Left ventricle myocardium inferior (tissue), 1 donor: ENCODE measurements at regions not wholly inside any gene's neighbourhood (a gene's known extent, or its start where the extent isn't known, plus 50 kb on each side); places are given as distances from the start of the nearest gene placed in this dataset.
"Not testable (repeated sequence)": the region's sequence is repeated elsewhere in the genome, so short reads cannot be mapped to it uniquely, and the experiment has no call there.

ENCODE experiments used
- DNase-seq: peaks from one replicate; pipeline ENCODE4 v3.0.0-alpha.2; 2020
- H3K27ac ChIP-seq: fragments of 200-600 bp; replicated peaks from 2 replicates; pipeline ENCODE4 v1.8.0; 2021
- H3K27me3 ChIP-seq: fragments of 200-600 bp; 2 replicates; pipeline ENCODE4 v1.8.0; 2021; ENCODE audit warnings: low read depth
- H3K36me3 ChIP-seq: fragments of 200-600 bp; 2 replicates; pipeline ENCODE4 v1.8.0; 2021
- H3K4me1 ChIP-seq: fragments of 200-600 bp; 2 replicates; pipeline ENCODE4 v1.8.0; 2021
- H3K4me3 ChIP-seq: fragments of 200-600 bp; 2 replicates; pipeline ENCODE4 v1.8.0; 2021; ENCODE audit warnings: mild to moderate bottlenecking, moderate library complexity
- H3K9me3 ChIP-seq: fragments of 200-600 bp; replicated peaks from 2 replicates; pipeline ENCODE4 v1.8.0; 2021
- CTCF ChIP-seq: fragments of 200-600 bp; IDR thresholded peaks from 2 replicates; pipeline ENCODE4 v1.8.0; 2021; ENCODE audit warnings: antibody characterized with exemption, mild to moderate bottlenecking, borderline replicate concordance
- intact Hi-C: fragments of 100-400 bp; cut with micrococcal nuclease; formaldehyde crosslinking; loops from one replicate; pipeline ENCODE4 v1.11.0; 2022
- donor health status: DM: no; HTN: yes; CAD: no; lungs with severe emphysema.

GRCh38 chr13:54799621-54800226 is 1771.1 kb downstream of the OLFM4 start:
- H3K9me3 ChIP-seq: no peaks in the 10 kb centered on the region
- H3K36me3 ChIP-seq: no peaks in the 10 kb centered on the region
- H3K27ac ChIP-seq: no peak overlapping the region
- intact Hi-C loops: no loop called here
- TF ChIP-seq CTCF: no peak
- no peak for DNase-seq
- no peaks in the 10 kb centered on the region for H3K4me1 ChIP-seq
- no peak overlapping the region for H3K4me3 ChIP-seq
- no peaks in the 10 kb centered on the region for H3K27me3 ChIP-seq

GRCh38 chr13:54802226-54802625 is 1773.6 kb downstream of the OLFM4 start:
- no peak for TF ChIP-seq CTCF
- H3K27me3 ChIP-seq: no peaks in the 10 kb centered on the region
- no peak for DNase-seq
- no peak overlapping the region for H3K4me3 ChIP-seq
- H3K9me3 ChIP-seq: no peaks in the 10 kb centered on the region
- no peak overlapping the region for H3K27ac ChIP-seq
- no peaks in the 10 kb centered on the region for H3K36me3 ChIP-seq
- intact Hi-C loops: no loop called here
- no peaks in the 10 kb centered on the region for H3K4me1 ChIP-seq

- Histone ChIP-seq H3K4me1 (no peaks in the 10 kb centered on the region), H3K4me3 (no peak overlapping the region), H3K27ac (no peak overlapping the region), H3K27me3 (no peaks in the 10 kb centered on the region), H3K9me3 (no peaks in the 10 kb centered on the region), H3K36me3 (no peaks in the 10 kb centered on the region)
- TF ChIP-seq CTCF: no peak
- DNase-seq: no peak
- intact Hi-C loops: no loop called here
Measured at GRCh38 chr13:54805743-54806142, 1777.1 kb downstream of the OLFM4 start.

- intact Hi-C loops, H3K27me3 ChIP-seq, DNase-seq, H3K27ac ChIP-seq, H3K4me1 ChIP-seq, H3K4me3 ChIP-seq, H3K36me3 ChIP-seq: not testable (repeated sequence)
- H3K9me3 ChIP-seq: peaks cover 40% of the 10 kb centered on the region
Measured at GRCh38 chr13:54821938-54822470, 1793.4 kb downstream of the OLFM4 start.

GRCh38 chr13:54829391-54830068 is 1800.9 kb downstream of the OLFM4 start:
- H3K4me3 ChIP-seq, DNase-seq, H3K27me3 ChIP-seq: not testable (repeated sequence)

GRCh38 chr13:54836273-54836672 is 1807.7 kb downstream of the OLFM4 start:
- Histone ChIP-seq H3K9me3 (no peaks in the 10 kb centered on the region), H3K36me3 (no peaks in the 10 kb centered on the region), H3K4me3 (no peak overlapping the region), H3K27me3 (no peaks in the 10 kb centered on the region), H3K27ac (no peak overlapping the region), H3K4me1 (no peaks in the 10 kb centered on the region)
- no peak for DNase-seq
- intact Hi-C loops: no loop called here
- no peak for TF ChIP-seq CTCF

More at GRCh38 chr13:54829391-54830068, 1800.9 kb downstream of the OLFM4 start:
- H3K4me1 ChIP-seq, H3K27ac ChIP-seq, H3K36me3 ChIP-seq, intact Hi-C loops: not testable (repeated sequence)
- peaks cover 36% of the 10 kb centered on the region for H3K9me3 ChIP-seq
